Stimulated activated CD4-positive, alpha-beta T cell treated with anti-CD3 and anti-CD28 coated beads, Interleukin-4, amount 100 ng/mL, for 24 hours (primary cell): ENCODE measurements at regions not wholly inside any gene's neighbourhood (a gene's known extent, or its start where the extent isn't known, plus 50 kb on each side); places are given as distances from the start of the nearest gene placed in this dataset.
"Not testable (repeated sequence)": the region's sequence is repeated elsewhere in the genome, so short reads cannot be mapped to it uniquely, and the experiment has no call there.

Experiments
- DNase-seq: peaks from one replicate; pipeline ENCODE4 v3.0.0-alpha.2; 2020

- DNase-seq = no peak
Measured at GRCh38 chr6:115214283-115214682, 846.4 kb downstream of the FRK start.

- DNase-seq = no peak
Measured at GRCh38 chr6:115203381-115203780, 857.3 kb downstream of the FRK start.

GRCh38 chr6:115194981-115195638 is 852.3 kb upstream of the HS3ST5 start:
- no peak for DNase-seq

GRCh38 chr6:115191989-115192388 is 849.2 kb upstream of the HS3ST5 start:
- no peak for DNase-seq

- no peak for DNase-seq
Measured at GRCh38 chr6:115190534-115190933, 847.7 kb upstream of the HS3ST5 start.

- not testable (repeated sequence) for DNase-seq
Measured at GRCh38 chr6:115175456-115175855, 832.6 kb upstream of the HS3ST5 start.

- DNase-seq = not testable (repeated sequence)
Measured at GRCh38 chr6:115165912-115166311, 823.1 kb upstream of the HS3ST5 start.

- no peak for DNase-seq
Measured at GRCh38 chr6:115159733-115160132, 816.9 kb upstream of the HS3ST5 start.

- no peak for DNase-seq
Measured at GRCh38 chr6:115137910-115138309, 795.1 kb upstream of the HS3ST5 start.

GRCh38 chr6:115133790-115134189 is 791.0 kb upstream of the HS3ST5 start:
- DNase-seq = no peak

- no peak for DNase-seq
Measured at GRCh38 chr6:115131709-115132490, 789.1 kb upstream of the HS3ST5 start.

- DNase-seq = not testable (repeated sequence)
Measured at GRCh38 chr6:115121513-115121912, 778.7 kb upstream of the HS3ST5 start.

- DNase-seq = no peak
Measured at GRCh38 chr6:115120391-115120790, 777.6 kb upstream of the HS3ST5 start.

- DNase-seq = no peak
Measured at GRCh38 chr6:115091461-115091860, 748.6 kb upstream of the HS3ST5 start.

GRCh38 chr6:115078555-115078954 is 735.7 kb upstream of the HS3ST5 start:
- DNase-seq = no peak

- no peak for DNase-seq
Measured at GRCh38 chr6:115071962-115072361, 729.1 kb upstream of the HS3ST5 start.

GRCh38 chr6:115067690-115068447 is 725.0 kb upstream of the HS3ST5 start:
- no peak for DNase-seq

GRCh38 chr6:115064680-115065079 is 721.9 kb upstream of the HS3ST5 start:
- DNase-seq = no peak

- DNase-seq = no peak
Measured at GRCh38 chr6:115060581-115060980, 717.8 kb upstream of the HS3ST5 start.

GRCh38 chr6:115058414-115059211 is 715.8 kb upstream of the HS3ST5 start:
- no peak for DNase-seq

- no peak for DNase-seq
Measured at GRCh38 chr6:115055579-115055978, 712.8 kb upstream of the HS3ST5 start.

- not testable (repeated sequence) for DNase-seq
Measured at GRCh38 chr6:115054242-115054641, 711.4 kb upstream of the HS3ST5 start.
